Smooth muscle cell (in vitro differentiated cells): ENCODE measurements at regions not wholly inside any gene's neighbourhood (a gene's known extent, or its start where the extent isn't known, plus 50 kb on each side); places are given as distances from the start of the nearest gene placed in this dataset.

ENCODE experiments used
- DNase-seq: peaks from one replicate; lab custom pipeline; 2025; ENCODE audit not compliant: unreplicated experiment; lab: John Stamatoyannopoulos, UW
- H2AFZ ChIP-seq: fragments of 200-600 bp; sonication (generic); 2 replicates; pipeline ENCODE4 v1.6.0; 2016; ENCODE audit warnings: antibody characterized with exemption, low read depth, mild to moderate bottlenecking
- H3F3A ChIP-seq: fragments of 200-600 bp; sonication (generic); 2 replicates; pipeline ENCODE4 v1.6.0; 2017; ENCODE audit warnings: antibody characterized with exemption, low read depth
- H3K27ac ChIP-seq: fragments of 200-600 bp; sonication (generic); 2 replicates; pipeline ENCODE4 v1.5.1; 2016; ENCODE audit warnings: low read depth, mild to moderate bottlenecking
- H3K27me3 ChIP-seq: fragments of 200-600 bp; sonication (generic); 2 replicates; pipeline ENCODE4 v1.6.1; 2016; ENCODE audit warnings: low read depth, mild to moderate bottlenecking
- H3K36me3 ChIP-seq: fragments of 200-600 bp; sonication (generic); 2 replicates; pipeline ENCODE4 v1.5.1; 2016; ENCODE audit warnings: low read depth
- H3K4me1 ChIP-seq: fragments of 200-600 bp; sonication (generic); 2 replicates; pipeline ENCODE4 v1.5.1; 2016; ENCODE audit warnings: low read depth
- H3K4me2 ChIP-seq: fragments of 200-600 bp; sonication (generic); 2 replicates; pipeline ENCODE4 v1.6.0; 2016; ENCODE audit warnings: mild to moderate bottlenecking
- H3K4me3 ChIP-seq: fragments of 200-600 bp; sonication (generic); 2 replicates; pipeline ENCODE4 v1.5.1; 2016; ENCODE audit warnings: mild to moderate bottlenecking
- H3K79me2 ChIP-seq: fragments of 200-600 bp; sonication (generic); 2 replicates; pipeline ENCODE4 v1.6.0; 2016; ENCODE audit warnings: low read depth, mild to moderate bottlenecking
- H3K9ac ChIP-seq: fragments of 200-600 bp; sonication (generic); 2 replicates; pipeline ENCODE4 v1.6.0; 2016; ENCODE audit warnings: low read depth
- H3K9me3 ChIP-seq: fragments of 200-600 bp; sonication (generic); replicated peaks from 2 replicates; pipeline ENCODE4 v1.5.1; 2016; ENCODE audit warnings: low read depth
- H4K20me1 ChIP-seq: fragments of 200-600 bp; sonication (generic); 2 replicates; pipeline ENCODE4 v1.6.0; 2016; ENCODE audit warnings: low read depth
- CTCF ChIP-seq: fragments of 200-600 bp; sonication (generic); IDR thresholded peaks from 2 replicates; pipeline ENCODE4 v1.5.1; 2017; ENCODE audit warnings: borderline replicate concordance, mild to moderate bottlenecking, antibody characterized with exemption; ENCODE audit not compliant: insufficient read depth, poor library complexity, severe bottlenecking
- WGBS: methylation state at CpG from one replicate; pipeline ENCODE4 v1.1.7; 2016; ENCODE audit warnings: low lambda C conversion rate; 5-methylcytosine and 5-hydroxymethylcytosine counted together

GRCh38 chr10:32123021-32123420 is 66.8 kb upstream of the KIF5B start:
- no peak overlapping the region for H2AFZ ChIP-seq
- no peak for TF ChIP-seq CTCF
- WGBS = 95% methylated on average over 4 of the region's 4 CpGs
- no peaks in the 10 kb centered on the region for H3K9me3 ChIP-seq
- H3K36me3 ChIP-seq = no peaks in the 10 kb centered on the region
- no peak overlapping the region for H3K9ac ChIP-seq
- H4K20me1 ChIP-seq = no peaks in the 10 kb centered on the region
- no peaks in the 10 kb centered on the region for H3K79me2 ChIP-seq
- no peaks in the 10 kb centered on the region for H3F3A ChIP-seq
- H3K4me2 ChIP-seq = no peak overlapping the region
- no peaks in the 10 kb centered on the region for H3K4me1 ChIP-seq
- H3K27me3 ChIP-seq = no peaks in the 10 kb centered on the region
- no peak for DNase-seq
- no peak overlapping the region for H3K4me3 ChIP-seq
- no peak overlapping the region for H3K27ac ChIP-seq

- H4K20me1 ChIP-seq = no peaks in the 10 kb centered on the region
- no peak overlapping the region for H3K4me3 ChIP-seq
- no peak overlapping the region for H3K9ac ChIP-seq
- H3K79me2 ChIP-seq = no peaks in the 10 kb centered on the region
- no peak overlapping the region for H3K4me2 ChIP-seq
- no peak overlapping the region for H2AFZ ChIP-seq
- no peak for DNase-seq
- no peak overlapping the region for H3K27ac ChIP-seq
- TF ChIP-seq CTCF = no peak
- H3F3A ChIP-seq = no peaks in the 10 kb centered on the region
- WGBS = 96% methylated on average over 4 of the region's 4 CpGs
- no peaks in the 10 kb centered on the region for H3K36me3 ChIP-seq
- H3K27me3 ChIP-seq = no peaks in the 10 kb centered on the region
- H3K9me3 ChIP-seq = no peaks in the 10 kb centered on the region
- H3K4me1 ChIP-seq = no peaks in the 10 kb centered on the region
Observed at GRCh38 chr10:32121648-32122047, 65.4 kb upstream of the KIF5B start.

GRCh38 chr10:32120147-32120546 is 63.9 kb upstream of the KIF5B start:
- Histone ChIP-seq H3K36me3 (no peaks in the 10 kb centered on the region), H3K4me1 (no peaks in the 10 kb centered on the region), H3K4me2 (no peak overlapping the region), H4K20me1 (no peaks in the 10 kb centered on the region), H3K27me3 (no peaks in the 10 kb centered on the region), H3K4me3 (no peak overlapping the region), H3K9me3 (no peaks in the 10 kb centered on the region), H3K9ac (no peak overlapping the region), H3K79me2 (no peaks in the 10 kb centered on the region), H3F3A (no peaks in the 10 kb centered on the region), H3K27ac (no peak overlapping the region), H2AFZ (no peak overlapping the region)
- no peak for TF ChIP-seq CTCF
- no peak for DNase-seq
- 93% methylated on average over 3 of the region's 3 CpGs for WGBS

GRCh38 chr10:32114508-32114907 is 58.3 kb upstream of the KIF5B start:
- 96% methylated on average over 1 of the region's 1 CpG for WGBS
- H3K27me3 ChIP-seq = no peaks in the 10 kb centered on the region
- no peaks in the 10 kb centered on the region for H3K4me1 ChIP-seq

More at GRCh38 chr10:32114508-32114907, 58.3 kb upstream of the KIF5B start:
- Histone ChIP-seq H4K20me1 (no peaks in the 10 kb centered on the region), H3K9me3 (no peaks in the 10 kb centered on the region), H3K27ac (no peak overlapping the region), H3K4me3 (no peak overlapping the region), H3K4me2 (no peak overlapping the region), H3K9ac (no peak overlapping the region), H3K79me2 (no peaks in the 10 kb centered on the region), H3K36me3 (no peaks in the 10 kb centered on the region), H3F3A (no peaks in the 10 kb centered on the region), H2AFZ (no peak overlapping the region)
- no peak for TF ChIP-seq CTCF
- DNase-seq = no peak
